ENCODE measurements at regions not wholly inside any gene's neighbourhood (a gene's known extent, or its start where the extent isn't known, plus 50 kb on each side); places are given as distances from the start of the nearest gene placed in this dataset.

DNA sequence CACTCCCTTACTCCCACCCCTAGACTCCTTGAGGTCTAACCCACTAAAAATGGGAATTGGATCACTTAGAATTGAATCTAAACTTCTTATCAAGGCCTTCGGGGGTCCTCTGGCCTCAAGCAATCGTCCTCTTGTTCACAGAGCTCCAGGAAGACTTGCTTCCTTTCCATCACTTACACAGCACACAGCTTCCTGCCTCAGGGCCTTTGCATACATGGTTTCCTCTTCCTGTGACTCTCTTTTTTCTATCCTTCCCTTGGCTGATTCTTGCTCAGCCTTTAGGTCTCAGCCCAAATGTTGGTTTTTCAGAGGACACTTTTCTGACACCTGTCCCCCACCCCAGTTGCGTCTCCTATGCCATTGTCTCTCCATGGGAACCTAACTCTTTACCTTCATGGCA is 50.0 kb upstream of the ALDH1B1 start:
- no peaks in the 10 kb centered on the region for H3K9me3 Mint-ChIP-seq
- no peaks in the 10 kb centered on the region for H3K36me3 Mint-ChIP-seq (ENCODE audit: low read depth)

DNA sequence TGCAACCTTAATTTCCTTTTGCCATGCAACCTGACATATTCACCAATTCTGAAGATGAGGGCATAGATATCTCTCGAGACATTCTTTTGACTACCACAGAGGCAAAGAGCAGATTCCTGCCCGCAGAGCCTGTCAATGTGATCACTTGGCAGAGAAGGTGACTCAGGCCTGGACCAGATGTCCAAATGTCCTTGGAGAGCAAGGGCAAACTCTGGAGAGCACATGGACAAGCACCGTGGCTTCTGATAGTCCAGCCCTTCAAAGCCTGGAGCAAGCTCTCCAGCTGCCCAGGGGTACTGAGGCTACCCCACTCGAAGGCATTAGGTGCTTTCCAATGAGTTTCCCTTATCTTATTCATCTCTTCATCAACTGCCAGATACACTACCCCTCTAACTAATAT is 50.4 kb upstream of the ALDH1B1 start:
- Mint-ChIP-seq H3K27ac (no peak overlapping the region), H3K4me3 (no peak overlapping the region), H3K27me3 (peaks cover 3% of the 10 kb centered on the region), H3K9me3 (no peaks in the 10 kb centered on the region), H3K36me3 (ENCODE audit: low read depth) (no peaks in the 10 kb centered on the region), H3K4me1 (peaks cover 4% of the 10 kb centered on the region)
- ATAC-seq: no peak
- DNase-seq: no peak

More for the DNA sequence above, 50.0 kb upstream of the ALDH1B1 start:
- Mint-ChIP-seq H3K4me3 (no peak overlapping the region), H3K4me1 (peaks cover 4% of the 10 kb centered on the region), H3K27ac (no peak overlapping the region), H3K27me3 (peaks cover 2% of the 10 kb centered on the region)
- DNase-seq (no peak), ATAC-seq (no peak)

DNA sequence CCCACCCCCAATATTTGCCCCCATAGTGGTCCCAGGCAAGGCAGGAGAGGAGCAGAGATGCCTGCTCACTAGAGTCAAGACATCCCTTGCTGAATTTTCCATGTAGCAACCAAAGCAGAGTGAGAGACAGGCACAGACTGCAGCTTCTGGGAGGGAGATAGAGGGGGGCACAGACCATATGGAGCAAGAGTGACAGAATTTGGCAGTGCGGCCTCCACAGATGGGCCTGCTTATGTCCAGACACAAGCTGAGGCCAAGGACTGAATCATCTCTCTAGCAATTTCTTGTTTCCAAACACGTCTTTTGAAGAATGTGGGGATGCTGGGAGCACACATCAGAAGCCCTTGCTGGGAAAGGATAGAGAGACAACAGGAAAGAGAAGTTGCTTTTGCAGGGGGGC is 53.0 kb upstream of the ALDH1B1 start:
- no peaks in the 10 kb centered on the region for H3K36me3 Mint-ChIP-seq (ENCODE audit: low read depth)
- DNase-seq (no peak), ATAC-seq (no peak)
- no peak overlapping the region for H3K4me3 Mint-ChIP-seq
- no peaks in the 10 kb centered on the region for H3K9me3 Mint-ChIP-seq
- H3K27me3 Mint-ChIP-seq: peaks cover 5% of the 10 kb centered on the region
- no peak overlapping the region for H3K27ac Mint-ChIP-seq
- H3K4me1 Mint-ChIP-seq: peaks cover 4% of the 10 kb centered on the region

DNA sequence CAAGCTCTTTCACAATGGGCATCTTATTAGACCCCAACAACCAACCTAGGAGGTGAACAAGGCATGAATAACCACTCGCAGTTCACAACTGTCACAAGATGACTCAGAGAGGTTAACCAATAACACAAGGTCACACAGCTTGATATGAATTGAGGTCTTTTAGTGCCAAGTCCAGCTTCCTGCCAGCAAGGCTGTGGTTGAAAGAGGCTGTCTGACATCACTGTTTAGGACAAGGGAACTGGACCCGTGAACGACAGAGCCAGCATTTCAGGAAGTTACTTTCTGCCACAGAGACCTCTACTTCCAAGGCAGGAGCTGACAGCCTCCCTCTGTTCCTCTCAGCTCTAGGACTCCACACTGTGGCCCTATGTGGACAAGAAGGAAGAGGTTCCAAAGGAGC is 53.4 kb upstream of the ALDH1B1 start:
- Mint-ChIP-seq H3K36me3 (ENCODE audit: low read depth) (no peaks in the 10 kb centered on the region), H3K4me1 (peaks cover 4% of the 10 kb centered on the region), H3K9me3 (no peaks in the 10 kb centered on the region), H3K27ac (no peak overlapping the region), H3K27me3 (peaks cover 5% of the 10 kb centered on the region), H3K4me3 (no peak overlapping the region)
- DNase-seq (no peak), ATAC-seq (peak; percentile 58)

DNA sequence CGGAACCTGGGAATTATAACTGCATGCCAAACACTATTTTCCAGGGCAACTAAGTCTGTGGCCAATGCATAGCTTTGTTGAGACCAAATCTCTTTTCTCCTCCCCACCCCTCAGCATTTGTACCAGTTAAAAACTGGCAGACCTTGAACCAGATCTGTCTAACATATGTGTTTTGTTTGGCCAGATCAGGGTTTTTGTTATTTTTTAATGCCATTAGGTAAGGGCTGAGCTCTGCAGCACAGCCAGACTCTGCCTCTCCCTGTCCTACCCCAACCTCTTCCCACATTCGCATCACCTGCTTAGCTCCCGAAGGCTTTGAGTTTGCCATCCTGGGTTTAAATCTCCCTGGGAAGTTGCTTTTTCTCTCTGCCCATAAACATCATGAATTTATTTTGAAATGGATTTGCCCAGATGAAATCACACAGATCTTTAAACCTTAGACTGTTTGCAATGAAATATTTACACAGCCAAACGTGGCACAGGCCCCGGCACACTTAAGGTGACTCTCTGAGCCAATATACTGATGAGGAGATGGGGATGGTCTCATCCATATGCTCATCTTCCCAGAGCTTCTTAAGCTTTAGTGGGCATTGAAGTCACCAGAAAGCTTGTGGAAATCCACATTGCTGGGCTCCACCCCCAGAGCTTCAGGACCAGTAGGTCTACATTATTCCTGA is 54.0 kb upstream of the ALDH1B1 start:
- H3K9me3 Mint-ChIP-seq: no peaks in the 10 kb centered on the region
- H3K4me3 Mint-ChIP-seq: no peak overlapping the region
- ATAC-seq (no peak), DNase-seq (no peak)
- H3K27me3 Mint-ChIP-seq: peaks cover 5% of the 10 kb centered on the region
- peaks cover 4% of the 10 kb centered on the region for H3K4me1 Mint-ChIP-seq
- H3K36me3 Mint-ChIP-seq (ENCODE audit: low read depth): no peaks in the 10 kb centered on the region
- no peak overlapping the region for H3K27ac Mint-ChIP-seq

DNA sequence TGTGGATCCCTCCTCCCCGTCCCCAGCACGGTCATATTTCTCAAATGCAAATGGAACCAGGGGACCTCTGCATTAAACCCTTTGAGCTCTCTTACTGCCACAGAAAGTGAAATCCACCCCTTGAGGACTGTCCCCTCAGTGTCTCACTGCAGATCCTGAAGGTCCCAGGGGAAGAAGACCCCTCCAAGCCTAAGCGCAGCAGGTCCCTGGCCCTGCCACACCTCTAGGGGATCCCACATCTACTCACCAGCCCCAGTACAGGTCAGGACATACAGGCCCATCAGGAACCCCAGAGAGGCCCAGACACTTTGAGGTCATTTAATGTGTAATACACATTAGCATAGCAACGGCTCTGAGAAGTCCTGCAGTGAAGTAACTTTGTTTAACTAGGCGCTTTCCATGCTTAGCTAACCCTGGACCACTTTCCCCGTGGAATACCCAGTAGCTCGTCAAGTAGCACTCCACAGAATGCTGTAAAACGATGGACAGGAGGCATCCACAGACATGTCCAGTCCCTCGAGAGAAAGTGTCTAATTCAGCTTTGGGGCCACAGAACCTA is 54.7 kb upstream of the ALDH1B1 start:
- Mint-ChIP-seq H3K27me3 (peaks cover 5% of the 10 kb centered on the region), H3K9me3 (no peaks in the 10 kb centered on the region), H3K4me1 (peaks cover 4% of the 10 kb centered on the region), H3K4me3 (no peak overlapping the region), H3K27ac (no peak overlapping the region), H3K36me3 (ENCODE audit: low read depth) (no peaks in the 10 kb centered on the region)
- ATAC-seq (no peak), DNase-seq (no peak)

DNA sequence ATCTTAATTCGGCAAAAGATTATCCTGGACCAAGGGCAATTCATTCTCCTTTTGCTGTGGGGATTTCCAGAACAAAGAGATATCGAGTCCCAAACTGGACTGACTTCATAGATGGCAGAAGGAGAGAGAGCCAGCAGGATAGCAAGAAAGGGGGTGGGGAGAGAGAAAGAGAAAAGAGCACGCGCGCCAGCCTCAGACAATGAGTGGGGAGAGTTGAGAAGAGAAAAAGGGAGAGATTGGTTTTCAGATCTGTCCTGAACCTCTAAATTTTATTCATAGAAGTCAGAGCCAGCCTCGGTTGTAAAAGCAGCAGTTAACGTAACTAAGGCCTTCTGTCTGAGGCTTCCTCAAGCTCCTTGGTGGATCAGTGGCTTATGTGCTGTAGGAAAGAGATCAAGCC is 55.3 kb upstream of the ALDH1B1 start:
- Mint-ChIP-seq H3K4me3 (no peak overlapping the region), H3K27me3 (peaks cover 8% of the 10 kb centered on the region), H3K9me3 (no peaks in the 10 kb centered on the region), H3K4me1 (peaks cover 4% of the 10 kb centered on the region), H3K36me3 (ENCODE audit: low read depth) (no peaks in the 10 kb centered on the region), H3K27ac (no peak overlapping the region)
- no peak for DNase-seq
- ATAC-seq: no peak

DNA sequence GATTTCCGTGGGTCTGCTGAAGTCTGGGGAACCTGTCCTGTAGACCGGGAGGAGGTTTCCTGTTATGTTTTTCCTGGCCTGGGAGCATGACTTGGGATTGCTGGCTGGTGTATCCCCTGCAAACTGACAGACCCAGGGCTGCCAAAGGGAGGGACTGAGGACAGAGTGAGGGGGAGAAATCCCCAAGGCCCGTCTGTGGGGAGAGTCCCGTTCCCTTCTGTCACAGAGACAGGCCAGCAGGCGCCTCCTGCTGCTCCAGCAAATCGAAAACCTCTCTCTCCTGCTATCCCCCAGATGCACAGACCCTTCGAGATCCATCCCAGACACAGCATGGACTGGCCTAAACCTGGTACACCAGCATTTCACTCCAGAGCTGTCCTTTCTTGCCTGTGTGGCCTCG is 56.2 kb upstream of the ALDH1B1 start:
- DNase-seq (no peak), ATAC-seq (no peak)
- no peak overlapping the region for H3K4me3 Mint-ChIP-seq
- peaks cover 8% of the 10 kb centered on the region for H3K27me3 Mint-ChIP-seq
- H3K4me1 Mint-ChIP-seq: peaks cover 4% of the 10 kb centered on the region
- no peak overlapping the region for H3K27ac Mint-ChIP-seq
- no peaks in the 10 kb centered on the region for H3K36me3 Mint-ChIP-seq (ENCODE audit: low read depth)
- H3K9me3 Mint-ChIP-seq: no peaks in the 10 kb centered on the region

DNA sequence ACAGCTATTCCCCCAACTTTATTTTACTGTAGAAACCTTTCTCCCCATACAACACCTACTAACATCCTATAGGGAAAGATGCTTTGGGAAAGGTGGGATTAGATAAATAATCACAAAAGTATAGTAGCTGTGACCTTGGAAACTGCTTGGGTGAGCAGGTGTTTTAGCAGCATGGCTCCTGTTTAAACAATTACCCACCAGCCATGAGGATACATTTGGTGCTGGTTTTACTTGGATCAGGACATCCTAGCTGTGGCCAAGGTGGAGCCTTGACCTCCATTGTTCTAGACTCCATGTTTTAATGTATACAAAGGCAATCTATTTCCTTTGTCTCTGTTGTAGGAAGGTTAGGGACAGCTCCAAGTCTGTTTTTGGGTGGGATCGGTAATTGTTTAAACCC is 56.8 kb upstream of the ALDH1B1 start:
- ATAC-seq (no peak), DNase-seq (no peak)
- H3K36me3 Mint-ChIP-seq (ENCODE audit: low read depth): no peaks in the 10 kb centered on the region
- H3K4me1 Mint-ChIP-seq: peaks cover 4% of the 10 kb centered on the region
- H3K4me3 Mint-ChIP-seq: no peak overlapping the region
- peaks cover 8% of the 10 kb centered on the region for H3K27me3 Mint-ChIP-seq
- H3K9me3 Mint-ChIP-seq: no peaks in the 10 kb centered on the region
- no peak overlapping the region for H3K27ac Mint-ChIP-seq

DNA sequence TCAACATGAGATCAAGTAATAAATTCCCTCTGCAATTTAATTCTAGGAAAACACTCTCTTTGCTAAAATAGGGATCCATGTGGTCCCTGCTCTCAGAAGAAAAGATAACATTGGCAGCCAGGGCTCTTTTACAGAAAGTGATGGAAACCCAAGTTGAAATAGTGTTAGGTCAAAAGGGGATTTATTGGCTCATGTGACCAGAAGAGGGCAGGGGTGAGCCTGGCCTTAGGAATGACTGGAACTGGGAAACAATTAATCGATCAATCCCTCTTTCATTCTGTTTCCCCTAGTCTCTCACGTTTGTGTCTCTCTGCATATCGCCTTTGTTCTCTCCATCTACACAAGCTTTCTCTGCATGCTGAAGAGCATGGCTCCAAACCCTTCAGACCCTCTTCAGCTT is 58.3 kb upstream of the ALDH1B1 start:
- Mint-ChIP-seq H3K27ac (no peak overlapping the region), H3K4me3 (no peak overlapping the region), H3K4me1 (peaks cover 4% of the 10 kb centered on the region), H3K9me3 (no peaks in the 10 kb centered on the region), H3K36me3 (ENCODE audit: low read depth) (no peaks in the 10 kb centered on the region), H3K27me3 (peaks cover 8% of the 10 kb centered on the region)
- ATAC-seq: no peak
- no peak for DNase-seq

DNA sequence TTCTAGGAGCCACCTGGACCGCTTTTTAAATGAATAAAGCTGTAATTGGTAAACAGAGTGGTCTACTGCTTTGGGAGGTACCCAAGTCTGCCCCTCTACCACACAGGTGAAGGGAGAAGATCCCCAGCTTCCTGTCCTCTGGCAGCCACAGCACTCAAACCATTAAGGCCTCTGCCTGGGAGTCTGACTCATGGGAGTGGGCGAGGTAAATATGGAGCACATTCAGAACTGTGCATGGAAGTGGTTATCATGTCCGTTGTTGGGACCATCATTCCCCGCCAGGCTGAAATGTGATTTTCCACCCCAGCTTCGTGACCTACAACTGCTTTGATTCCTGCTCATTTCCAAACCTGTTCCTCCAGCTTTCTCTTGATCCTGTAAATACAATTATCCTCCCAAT is 59.5 kb upstream of the ALDH1B1 start:
- ATAC-seq: no peak
- peaks cover 8% of the 10 kb centered on the region for H3K27me3 Mint-ChIP-seq

DNA sequence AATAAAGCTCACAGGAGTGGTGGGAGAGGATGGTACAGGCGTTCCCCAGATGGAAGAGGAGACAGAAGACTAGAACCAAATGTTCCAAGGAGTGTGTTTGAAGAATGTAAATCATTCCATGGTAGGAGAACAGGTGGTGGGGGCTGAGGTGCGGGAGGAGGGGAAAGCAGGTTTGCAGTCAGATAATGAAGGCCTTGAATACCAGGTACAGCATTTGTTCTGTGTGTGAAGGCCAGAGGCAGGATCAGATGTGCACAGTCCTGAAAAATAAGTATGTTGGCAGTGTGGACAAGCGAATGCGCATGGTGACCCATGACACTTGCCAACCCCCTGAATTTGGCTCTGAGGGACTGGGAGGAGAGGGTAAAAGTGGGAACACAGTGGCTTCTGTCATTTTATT is 59.9 kb upstream of the ALDH1B1 start:
- Mint-ChIP-seq H3K4me1 (no peaks in the 10 kb centered on the region), H3K27me3 (peaks cover 8% of the 10 kb centered on the region), H3K9me3 (no peaks in the 10 kb centered on the region), H3K36me3 (ENCODE audit: low read depth) (no peaks in the 10 kb centered on the region), H3K27ac (no peak overlapping the region), H3K4me3 (no peak overlapping the region)
- DNase-seq: no peak
- ATAC-seq: no peak

More for the DNA sequence above, 59.5 kb upstream of the ALDH1B1 start:
- H3K4me3 Mint-ChIP-seq: no peak overlapping the region
- no peaks in the 10 kb centered on the region for H3K9me3 Mint-ChIP-seq
- H3K4me1 Mint-ChIP-seq: no peaks in the 10 kb centered on the region
- no peak overlapping the region for H3K27ac Mint-ChIP-seq
- no peak for DNase-seq
- no peaks in the 10 kb centered on the region for H3K36me3 Mint-ChIP-seq (ENCODE audit: low read depth)

DNA sequence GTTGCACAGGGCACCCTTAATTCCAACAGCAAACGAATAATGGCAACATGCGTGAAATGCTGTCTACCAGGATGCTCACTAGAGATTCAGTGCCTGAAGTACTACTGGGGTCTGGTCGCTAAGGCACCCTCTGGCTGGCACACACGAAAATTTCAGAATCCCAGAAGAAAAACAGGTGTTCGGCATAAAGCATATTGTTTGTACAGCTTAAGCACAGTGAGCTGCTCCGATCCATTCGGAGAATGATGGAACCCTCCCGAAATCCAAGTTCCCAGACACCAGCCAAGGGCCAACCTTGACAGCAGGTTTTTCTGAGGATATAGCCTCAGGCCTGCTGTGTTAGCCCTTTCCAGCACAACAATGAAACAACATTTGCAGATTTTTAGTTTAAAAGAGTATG is 61.4 kb upstream of the ALDH1B1 start:
- no peak overlapping the region for H3K4me3 Mint-ChIP-seq
- no peaks in the 10 kb centered on the region for H3K4me1 Mint-ChIP-seq
- no peak for DNase-seq
- no peak overlapping the region for H3K27ac Mint-ChIP-seq
- H3K9me3 Mint-ChIP-seq: no peaks in the 10 kb centered on the region
- H3K27me3 Mint-ChIP-seq: peaks cover 5% of the 10 kb centered on the region
- ATAC-seq: no peak
- H3K36me3 Mint-ChIP-seq (ENCODE audit: low read depth): no peaks in the 10 kb centered on the region

DNA sequence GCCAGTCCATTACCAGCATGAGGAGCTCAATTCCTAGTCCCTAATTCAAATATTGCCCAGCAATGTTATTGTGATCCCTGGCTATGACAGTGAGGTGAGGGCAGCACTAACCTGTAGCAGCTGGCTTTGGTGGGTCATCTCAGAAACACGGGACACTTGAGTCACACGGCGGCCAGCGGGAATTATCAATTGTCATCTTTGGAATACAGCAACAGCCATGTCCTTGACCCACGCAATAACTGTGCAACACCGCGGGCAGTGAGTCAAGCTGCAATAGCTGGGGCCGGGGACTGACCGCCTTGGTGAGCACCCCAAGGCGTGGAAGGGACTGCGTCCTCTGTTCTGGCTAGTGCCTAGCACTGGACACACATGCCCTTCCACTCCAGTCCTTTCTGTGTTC is 62.5 kb upstream of the ALDH1B1 start:
- no peaks in the 10 kb centered on the region for H3K9me3 Mint-ChIP-seq
- no peak overlapping the region for H3K4me3 Mint-ChIP-seq
- no peak for ATAC-seq

DNA sequence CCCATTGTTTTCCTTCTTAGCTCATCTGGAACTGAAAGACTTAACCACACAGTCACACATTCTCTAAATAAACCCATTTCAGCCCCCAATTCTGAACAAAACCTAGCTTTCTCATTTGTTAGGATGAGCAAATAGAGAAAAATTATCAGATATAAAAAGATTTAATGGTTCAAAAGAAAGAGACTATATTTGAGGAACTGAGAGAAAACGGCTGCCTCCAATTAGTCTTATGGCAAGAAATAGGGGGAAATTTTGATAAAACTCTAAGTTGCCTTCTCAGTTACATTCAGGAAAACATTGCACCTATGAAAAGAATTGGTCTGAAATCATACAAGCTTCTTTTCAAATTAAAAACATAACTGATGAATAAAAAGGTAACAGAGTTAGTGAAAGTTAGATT is 63.7 kb upstream of the ALDH1B1 start:
- no peak for DNase-seq
- Mint-ChIP-seq H3K36me3 (ENCODE audit: low read depth) (no peaks in the 10 kb centered on the region), H3K4me1 (no peaks in the 10 kb centered on the region), H3K27ac (no peak overlapping the region), H3K4me3 (no peak overlapping the region), H3K9me3 (no peaks in the 10 kb centered on the region), H3K27me3 (peaks cover 5% of the 10 kb centered on the region)
- no peak for ATAC-seq

More for the DNA sequence above, 62.5 kb upstream of the ALDH1B1 start:
- no peaks in the 10 kb centered on the region for H3K36me3 Mint-ChIP-seq (ENCODE audit: low read depth)
- no peaks in the 10 kb centered on the region for H3K4me1 Mint-ChIP-seq
- H3K27ac Mint-ChIP-seq: no peak overlapping the region
- no peak for DNase-seq
- H3K27me3 Mint-ChIP-seq: peaks cover 5% of the 10 kb centered on the region

DNA sequence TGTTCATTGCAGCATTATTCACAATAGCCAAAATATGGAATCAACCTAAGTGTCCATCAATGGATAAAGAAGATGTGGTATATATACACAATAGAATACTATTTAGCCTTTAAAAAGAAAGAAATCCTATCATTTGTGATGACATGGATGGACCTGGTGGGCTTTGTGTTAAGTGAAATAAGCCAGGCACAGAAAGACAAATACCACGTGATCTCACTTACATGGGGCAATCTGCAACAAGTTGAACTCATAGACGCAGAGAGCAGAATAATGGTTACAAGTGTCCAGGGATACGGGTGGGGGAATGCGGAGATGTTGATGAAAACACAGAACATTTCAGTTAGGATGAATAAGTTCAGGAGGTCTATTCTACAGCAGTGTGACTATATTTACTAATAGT is 66.4 kb upstream of the ALDH1B1 start:
- Mint-ChIP-seq H3K36me3 (ENCODE audit: low read depth) (no peaks in the 10 kb centered on the region), H3K4me1 (no peaks in the 10 kb centered on the region), H3K9me3 (no peaks in the 10 kb centered on the region), H3K4me3 (no peak overlapping the region), H3K27ac (no peak overlapping the region), H3K27me3 (peaks cover 7% of the 10 kb centered on the region)
- no peak for ATAC-seq
- no peak for DNase-seq

Data from activated naive CD8-positive, alpha-beta T cell treated with anti-CD3 and anti-CD28 coated beads, Interleukin-2, amount 50 U/mL, for 24 hours (primary cell).